Inflammatory macrophage treated with lipopolysaccharide for 4 hours (primary cell): ENCODE measurements at regions not wholly inside any gene's neighbourhood (a gene's known extent, or its start where the extent isn't known, plus 50 kb on each side); places are given as distances from the start of the nearest gene placed in this dataset.
A peak's percentile ranks its signal among the peaks of the same experiment; 100 is the strongest.

Source experiments
- DNase-seq: peaks from one replicate; pipeline ENCODE4 v3.0.0-alpha.2; 2020

DNA sequence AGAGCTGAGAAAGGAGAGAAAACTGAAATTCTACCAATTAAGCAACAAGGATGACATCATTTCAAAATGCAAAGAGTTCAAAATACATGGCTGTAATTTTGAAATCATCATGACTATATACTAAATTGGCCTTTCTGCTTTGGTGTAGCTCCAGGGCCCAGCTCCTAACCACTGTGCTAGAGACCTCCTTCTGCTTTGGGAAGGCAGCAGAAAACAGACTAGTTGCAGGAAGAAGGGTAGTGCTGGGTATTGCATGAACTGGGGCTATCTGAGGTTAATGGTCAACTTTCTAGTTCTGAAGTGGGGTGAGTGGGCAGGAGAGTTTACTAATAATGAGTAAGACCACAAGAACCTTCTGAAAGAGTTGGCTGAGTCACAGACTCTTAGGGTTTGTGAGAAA is 66.2 kb downstream of the PTGER2 start:
- DNase-seq = peak; percentile 96
